ENCODE measurements at regions not wholly inside any gene's neighbourhood (a gene's known extent, or its start where the extent isn't known, plus 50 kb on each side); places are given as distances from the start of the nearest gene placed in this dataset.
"Not testable (repeated sequence)": the region's sequence is repeated elsewhere in the genome, so short reads cannot be mapped to it uniquely, and the experiment has no call there.

DNA sequence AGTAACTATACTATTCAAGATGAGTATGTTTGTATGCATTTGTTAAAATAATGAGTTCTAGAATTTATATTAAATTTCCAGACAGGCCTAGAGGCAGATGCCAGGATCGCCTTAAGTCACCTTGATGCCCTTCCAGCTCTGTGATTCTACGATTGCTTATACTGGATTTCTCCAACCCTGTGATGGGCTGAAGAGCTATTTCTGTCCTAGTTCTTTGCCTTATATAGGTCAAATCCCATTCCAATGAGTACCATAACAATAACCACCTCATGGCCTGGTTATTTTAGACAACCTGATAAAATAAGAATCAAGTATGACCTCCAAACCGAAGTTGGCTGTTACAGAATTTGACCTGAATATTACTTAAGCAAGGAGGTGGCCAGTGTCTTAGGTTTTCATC, 79.8 kb upstream of the BLID start:
- peaks cover 0 to 87% (median 4%) of the 10 kb centered on the region in 3 donors for H3K4me1 ChIP-seq
- no peak for ATAC-seq
- 51 to 56% methylated on average over 3 of the region's 3 CpGs for WGBS, 2 donors (ENCODE audit: low coverage in 1 of 2)

DNA sequence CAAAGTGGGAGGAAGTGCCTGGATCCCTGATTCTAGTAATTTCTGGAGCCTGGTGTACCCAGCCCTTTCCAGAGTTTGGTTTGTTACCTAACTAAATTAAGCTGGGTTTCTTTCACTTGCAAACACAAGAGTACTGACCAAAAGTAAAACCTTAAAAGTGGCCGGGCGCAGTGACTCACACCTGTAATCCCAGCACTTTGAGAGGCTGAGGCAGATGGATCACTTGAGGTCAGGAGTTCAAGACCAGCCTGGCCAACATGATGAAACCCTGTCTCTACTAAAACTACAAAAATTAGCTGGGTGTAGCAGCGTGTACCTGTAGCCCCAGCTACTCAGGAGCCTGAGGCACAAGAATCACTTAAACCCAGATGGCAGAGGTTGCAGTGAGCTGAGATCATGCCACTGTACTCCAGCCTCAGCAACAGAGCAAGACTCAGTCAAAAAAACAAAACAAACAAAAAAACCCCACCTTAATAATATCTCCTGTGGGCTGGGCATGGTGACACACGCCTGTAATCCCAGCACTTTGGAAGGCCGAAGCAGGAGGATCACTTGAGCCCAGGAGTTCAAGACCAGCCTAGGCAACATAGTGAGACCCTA, 78.0 kb upstream of the BLID start:
- 75 to 95% methylated on average over 2 to 3 of the region's 5 CpGs for WGBS, 2 donors (ENCODE audit: low coverage in 1 of 2)
- ATAC-seq, H3K27me3 ChIP-seq: not testable (repeated sequence)

More for the DNA sequence above, 79.8 kb upstream of the BLID start:
- TF ChIP-seq, protein P1, sequence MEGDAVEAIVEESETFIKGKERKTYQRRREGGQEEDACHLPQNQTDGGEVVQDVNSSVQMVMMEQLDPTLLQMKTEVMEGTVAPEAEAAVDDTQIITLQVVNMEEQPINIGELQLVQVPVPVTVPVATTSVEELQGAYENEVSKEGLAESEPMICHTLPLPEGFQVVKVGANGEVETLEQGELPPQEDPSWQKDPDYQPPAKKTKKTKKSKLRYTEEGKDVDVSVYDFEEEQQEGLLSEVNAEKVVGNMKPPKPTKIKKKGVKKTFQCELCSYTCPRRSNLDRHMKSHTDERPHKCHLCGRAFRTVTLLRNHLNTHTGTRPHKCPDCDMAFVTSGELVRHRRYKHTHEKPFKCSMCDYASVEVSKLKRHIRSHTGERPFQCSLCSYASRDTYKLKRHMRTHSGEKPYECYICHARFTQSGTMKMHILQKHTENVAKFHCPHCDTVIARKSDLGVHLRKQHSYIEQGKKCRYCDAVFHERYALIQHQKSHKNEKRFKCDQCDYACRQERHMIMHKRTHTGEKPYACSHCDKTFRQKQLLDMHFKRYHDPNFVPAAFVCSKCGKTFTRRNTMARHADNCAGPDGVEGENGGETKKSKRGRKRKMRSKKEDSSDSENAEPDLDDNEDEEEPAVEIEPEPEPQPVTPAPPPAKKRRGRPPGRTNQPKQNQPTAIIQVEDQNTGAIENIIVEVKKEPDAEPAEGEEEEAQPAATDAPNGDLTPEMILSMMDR (IDR thresholded peaks at IDR 0.05) = no peak
- TF ChIP-seq POLR2A (IDR thresholded peaks at IDR 0.05) (no peak), EP300 (IDR thresholded peaks at IDR 0.05) (no peak), POLR2AphosphoS5 (IDR thresholded peaks at IDR 0.05) (no peak)
- Histone ChIP-seq H3K27me3 (no peaks in the 10 kb centered on the region), H3K4me3 (no peak overlapping the region), H3K27ac (peak overlapping the region in 3 of 4 donors; percentile 63 to 81 (median 79)), H3K36me3 (no peaks in the 10 kb centered on the region), H3K9me3 (no peaks in the 10 kb centered on the region)

DNA sequence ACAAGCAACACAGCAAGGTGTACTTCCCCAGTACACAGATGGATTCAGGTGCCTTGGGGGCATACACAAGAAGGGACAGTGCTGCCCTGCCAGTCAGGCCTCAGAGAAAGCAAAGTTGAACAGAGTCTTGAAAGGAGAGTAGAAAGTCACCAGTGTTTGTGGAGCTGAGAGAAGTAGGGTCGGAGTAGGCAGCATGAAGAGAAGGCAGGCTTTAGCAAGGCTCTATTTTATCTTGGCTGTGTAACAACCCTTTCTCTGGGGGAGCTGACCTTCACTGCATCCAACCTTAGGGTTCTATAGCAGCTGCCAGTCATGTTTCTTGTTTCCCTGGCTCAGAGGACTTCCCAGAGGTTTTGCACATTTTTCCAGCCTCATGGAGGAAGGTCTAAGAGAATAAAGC, 77.4 kb upstream of the BLID start:
- peak overlapping the region in 3 of 4 donors; percentile 10 to 81 (median 79) for H3K27ac ChIP-seq
- H3K27me3 ChIP-seq = no peaks in the 10 kb centered on the region
- ATAC-seq = no peak
- no peak for TF ChIP-seq EP300 (IDR thresholded peaks at IDR 0.05)
- TF ChIP-seq, protein P1 (IDR thresholded peaks at IDR 0.05) = no peak
- TF ChIP-seq POLR2AphosphoS5 (IDR thresholded peaks at IDR 0.05) = no peak
- TF ChIP-seq POLR2A (IDR thresholded peaks at IDR 0.05) = no peak
- H3K36me3 ChIP-seq = no peaks in the 10 kb centered on the region
- peaks cover 0 to 89% (median 5%) of the 10 kb centered on the region in 3 donors for H3K4me1 ChIP-seq
- H3K9me3 ChIP-seq = no peaks in the 10 kb centered on the region
- no peak overlapping the region for H3K4me3 ChIP-seq
- 50 to 75% methylated on average over 1 of the region's 1 CpG for WGBS, 2 donors (ENCODE audit: low coverage in 1 of 2)

More for the DNA sequence above, 78.0 kb upstream of the BLID start:
- Histone ChIP-seq H3K27ac (peak overlapping the region in 3 of 4 donors; percentile 10 to 81 (median 79)), H3K4me1 (peaks cover 0 to 86% (median 3%) of the 10 kb centered on the region in 3 donors)
- H3K9me3 ChIP-seq, H3K36me3 ChIP-seq, H3K4me3 ChIP-seq: not testable (repeated sequence)
- peak; percentile 52 for TF ChIP-seq POLR2AphosphoS5 (IDR thresholded peaks at IDR 0.05)

DNA sequence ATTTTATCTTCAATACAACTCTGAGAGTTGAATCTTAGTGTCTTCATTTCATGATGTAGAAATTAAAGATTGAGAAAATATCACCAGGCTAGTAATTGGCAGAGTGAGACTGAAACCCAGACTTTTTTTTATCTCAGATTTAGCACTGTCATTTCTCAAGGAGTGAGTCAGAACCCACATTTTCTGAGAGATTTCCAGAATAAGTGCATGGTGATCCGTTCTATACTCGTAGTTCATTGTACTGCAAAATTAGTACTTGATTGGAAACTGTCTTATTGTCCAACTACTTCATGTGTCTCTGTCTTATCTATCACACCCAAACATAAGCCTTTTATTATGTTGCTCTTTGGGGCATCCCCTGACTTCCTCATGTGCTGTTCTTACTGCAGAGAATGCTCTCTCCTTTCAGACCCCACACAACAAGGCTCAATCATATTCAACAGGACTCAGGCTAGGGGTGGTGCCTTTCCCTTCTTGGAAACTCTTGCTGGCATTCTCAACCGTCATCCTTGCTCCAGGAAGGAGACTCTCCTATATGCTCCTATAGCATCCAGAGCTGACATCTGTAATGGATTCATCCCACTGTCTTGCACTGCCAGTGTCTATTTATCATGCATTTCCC, 76.7 kb upstream of the BLID start:
- H3K36me3 ChIP-seq = no peaks in the 10 kb centered on the region
- ATAC-seq = no peak
- H3K9me3 ChIP-seq = no peaks in the 10 kb centered on the region
- no peaks in the 10 kb centered on the region for H3K27me3 ChIP-seq
- H3K27ac ChIP-seq = peak overlapping the region in 3 of 4 donors; percentile 10 to 81 (median 79)
- H3K4me1 ChIP-seq = peaks cover 0 to 89% (median 5%) of the 10 kb centered on the region in 3 donors
- 29 to 47% methylated on average over 3 of the region's 3 CpGs for WGBS, 2 donors (ENCODE audit: low coverage in 1 of 2)
- TF ChIP-seq EP300 (IDR thresholded peaks at IDR 0.05) = no peak
- TF ChIP-seq, protein P1 (IDR thresholded peaks at IDR 0.05) = no peak
- TF ChIP-seq POLR2AphosphoS5 (IDR thresholded peaks at IDR 0.05) = no peak
- TF ChIP-seq POLR2A (IDR thresholded peaks at IDR 0.05) = no peak
- no peak overlapping the region for H3K4me3 ChIP-seq

DNA sequence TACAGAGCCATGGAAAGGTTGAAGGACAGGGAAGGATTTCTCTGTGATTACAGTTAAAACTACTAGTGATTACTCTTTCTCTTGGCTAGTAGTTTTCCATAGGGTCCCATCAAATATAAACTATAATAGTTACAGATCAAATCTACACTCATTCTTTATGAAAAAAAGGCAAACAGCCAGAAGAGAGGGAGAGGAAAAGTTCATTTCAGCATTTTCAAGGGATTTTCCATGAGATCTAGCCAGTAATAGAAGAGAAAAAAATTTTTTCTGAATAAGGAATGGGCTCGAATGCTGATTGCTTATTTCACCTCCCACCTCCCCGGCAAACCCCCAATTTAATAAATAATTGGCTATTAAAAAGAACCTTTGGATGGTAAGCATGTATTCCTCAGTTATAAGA, 74.8 kb upstream of the BLID start:
- Histone ChIP-seq H3K36me3 (no peaks in the 10 kb centered on the region), H3K4me1 (peaks cover 0 to 73% (median 5%) of the 10 kb centered on the region in 3 donors), H3K4me3 (no peak overlapping the region), H3K9me3 (peaks cover 0 to 8% (median 0%) of the 10 kb centered on the region in 3 donors), H3K27ac (peak overlapping the region in 3 of 4 donors; percentile 79 to 89 (median 81)), H3K27me3 (no peaks in the 10 kb centered on the region)
- no peak for TF ChIP-seq POLR2A (IDR thresholded peaks at IDR 0.05)
- TF ChIP-seq, protein P1 (IDR thresholded peaks at IDR 0.05) = no peak
- TF ChIP-seq EP300 (IDR thresholded peaks at IDR 0.05) = no peak
- TF ChIP-seq POLR2AphosphoS5 (IDR thresholded peaks at IDR 0.05) = no peak
- no peak for ATAC-seq
- 72 to 76% methylated on average over 2 of the region's 2 CpGs for WGBS, 2 donors (ENCODE audit: low coverage in 1 of 2)
